Progenitor cell of endocrine pancreas (in vitro differentiated cells): ENCODE measurements at regions not wholly inside any gene's neighbourhood (a gene's known extent, or its start where the extent isn't known, plus 50 kb on each side); places are given as distances from the start of the nearest gene placed in this dataset.

Experiments used
- DNase-seq: peaks from one replicate; pipeline ENCODE4 v3.0.0; 2021; ENCODE audit warnings: low spot score; ENCODE audit not compliant: unreplicated experiment
- H3K27ac Mint-ChIP-seq: 2 replicates; pipeline ENCODE4 v1.8.0; 2021; ENCODE audit warnings: mild to moderate bottlenecking, moderate library complexity, mixed read lengths
- H3K27me3 Mint-ChIP-seq: 2 replicates; pipeline ENCODE4 v1.8.0; 2021; ENCODE audit warnings: mixed read lengths
- H3K36me3 Mint-ChIP-seq: 2 replicates; pipeline ENCODE4 v1.8.0; 2022; ENCODE audit warnings: mixed read lengths; ENCODE audit not compliant: insufficient read depth
- H3K4me1 Mint-ChIP-seq: 2 replicates; pipeline ENCODE4 v1.8.0; 2021; ENCODE audit warnings: low read depth, mixed read lengths
- H3K4me3 Mint-ChIP-seq: 2 replicates; pipeline ENCODE4 v1.8.0; 2021; ENCODE audit warnings: low read depth, mild to moderate bottlenecking, moderate library complexity, mixed read lengths
- H3K9me3 Mint-ChIP-seq: 2 replicates; pipeline ENCODE4 v1.8.0; 2021; ENCODE audit warnings: low read depth, mixed read lengths
- CTCF ChIP-seq: fragments of 200-600 bp; sonication (generic); IDR thresholded peaks from one replicate; pipeline ENCODE4 v1.5.0; 2021; ENCODE audit warnings: antibody characterized with exemption, mild to moderate bottlenecking; ENCODE audit not compliant: unreplicated experiment

- Mint-ChIP-seq H3K4me1 (peaks cover 1% of the 10 kb centered on the region), H3K27ac (no peak overlapping the region)
Measured at GRCh38 chr17:72206376-72206775, 85.6 kb downstream of the SOX9 start.

GRCh38 chr17:72208832-72209231 lies 88.0 kb downstream of the SOX9 start:
- H3K4me3 Mint-ChIP-seq, result no peak overlapping the region
- no peak for TF ChIP-seq CTCF
- H3K27me3 Mint-ChIP-seq, result peaks cover 54% of the 10 kb centered on the region
- H3K36me3 Mint-ChIP-seq, result no peaks in the 10 kb centered on the region
- H3K4me1 Mint-ChIP-seq, result peaks cover 1% of the 10 kb centered on the region
- no peak for DNase-seq
- H3K27ac Mint-ChIP-seq, result no peak overlapping the region
- H3K9me3 Mint-ChIP-seq, result no peaks in the 10 kb centered on the region

More at GRCh38 chr17:72206376-72206775, 85.6 kb downstream of the SOX9 start:
- no peak for TF ChIP-seq CTCF
- Mint-ChIP-seq H3K9me3 (no peaks in the 10 kb centered on the region), H3K36me3 (no peaks in the 10 kb centered on the region), H3K27me3 (peaks cover 49% of the 10 kb centered on the region), H3K4me3 (no peak overlapping the region)
- DNase-seq, result no peak

- H3K9me3 Mint-ChIP-seq, result peaks cover 4% of the 10 kb centered on the region
Measured at GRCh38 chr17:72212041-72212440, 91.2 kb downstream of the SOX9 start.

GRCh38 chr17:72215490-72215889 lies 94.7 kb downstream of the SOX9 start:
- H3K4me3 Mint-ChIP-seq, result no peak overlapping the region
- H3K36me3 Mint-ChIP-seq, result no peaks in the 10 kb centered on the region
- no peak for TF ChIP-seq CTCF
- H3K4me1 Mint-ChIP-seq, result peaks cover 13% of the 10 kb centered on the region
- DNase-seq, result no peak
- peaks cover 51% of the 10 kb centered on the region for H3K27me3 Mint-ChIP-seq
- no peak overlapping the region for H3K27ac Mint-ChIP-seq
- H3K9me3 Mint-ChIP-seq, result peaks cover 4% of the 10 kb centered on the region

More at GRCh38 chr17:72212041-72212440, 91.2 kb downstream of the SOX9 start:
- TF ChIP-seq CTCF, result no peak
- no peak for DNase-seq
- no peak overlapping the region for H3K4me3 Mint-ChIP-seq
- no peaks in the 10 kb centered on the region for H3K4me1 Mint-ChIP-seq
- no peak overlapping the region for H3K27ac Mint-ChIP-seq
- H3K36me3 Mint-ChIP-seq, result no peaks in the 10 kb centered on the region
- peaks cover 42% of the 10 kb centered on the region for H3K27me3 Mint-ChIP-seq

DNA sequence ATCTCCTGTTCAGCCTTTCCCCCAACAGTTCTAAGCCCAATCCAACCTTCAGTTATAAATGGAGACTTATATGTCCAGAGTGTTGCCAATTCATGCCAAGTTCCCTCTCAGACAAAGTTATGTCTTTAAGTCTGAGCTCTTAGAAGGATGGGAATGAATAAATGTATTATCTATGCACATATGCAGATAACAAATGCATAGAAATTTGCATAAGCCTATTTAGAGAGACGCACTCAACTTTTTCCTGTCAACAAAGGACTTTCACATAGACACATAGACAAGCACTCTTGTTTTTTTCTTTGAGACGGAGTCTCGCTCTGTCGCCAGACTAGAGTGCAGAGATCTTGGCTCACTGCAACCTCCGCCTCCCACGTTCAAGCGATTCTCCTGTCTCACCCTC lies 95.1 kb downstream of the SOX9 start:
- TF ChIP-seq CTCF, result no peak
- Mint-ChIP-seq H3K27ac (no peak overlapping the region), H3K36me3 (no peaks in the 10 kb centered on the region), H3K4me3 (no peak overlapping the region), H3K9me3 (peaks cover 4% of the 10 kb centered on the region), H3K4me1 (peaks cover 13% of the 10 kb centered on the region), H3K27me3 (peaks cover 55% of the 10 kb centered on the region)
- no peak for DNase-seq
